ENCODE measurements at regions not wholly inside any gene's neighbourhood (a gene's known extent, or its start where the extent isn't known, plus 50 kb on each side); places are given as distances from the start of the nearest gene placed in this dataset.

GRCh38 chr2:22355816-22356433 lies 1029.1 kb upstream of the KLHL29 start:
- Mint-ChIP-seq H3K4me1 (no peaks in the 10 kb centered on the region), H3K36me3 (ENCODE audit: low read depth) (no peaks in the 10 kb centered on the region), H3K27me3 (ENCODE audit: low read depth) (no peaks in the 10 kb centered on the region), H3K27ac (ENCODE audit: unreplicated experiment) (no peak overlapping the region), H3K4me3 (no peak overlapping the region), H3K9me3 (no peaks in the 10 kb centered on the region)
- TF ChIP-seq CTCF (conservative IDR thresholded peaks at IDR 0.05) = peak; percentile 93
- DNase-seq (ENCODE audit: low read depth, low spot score) = peak; percentile 85

GRCh38 chr2:22359071-22359672 lies 1025.8 kb upstream of the KLHL29 start:
- no peak for TF ChIP-seq CTCF (conservative IDR thresholded peaks at IDR 0.05)
- no peak overlapping the region for H3K27ac Mint-ChIP-seq (ENCODE audit: unreplicated experiment)
- H3K27me3 Mint-ChIP-seq (ENCODE audit: low read depth) = no peaks in the 10 kb centered on the region
- no peak for DNase-seq (ENCODE audit: low read depth, low spot score)
- H3K4me1 Mint-ChIP-seq = no peaks in the 10 kb centered on the region
- H3K9me3 Mint-ChIP-seq = no peaks in the 10 kb centered on the region
- H3K36me3 Mint-ChIP-seq (ENCODE audit: low read depth) = no peaks in the 10 kb centered on the region
- no peak overlapping the region for H3K4me3 Mint-ChIP-seq

- no peaks in the 10 kb centered on the region for H3K4me1 Mint-ChIP-seq
These were observed 1024.1 kb upstream of the KLHL29 start for GRCh38 chr2:22360735-22361374.

GRCh38 chr2:22361571-22361970 lies 1023.4 kb upstream of the KLHL29 start:
- no peak overlapping the region for H3K4me3 Mint-ChIP-seq
- H3K9me3 Mint-ChIP-seq = no peaks in the 10 kb centered on the region
- no peak overlapping the region for H3K27ac Mint-ChIP-seq (ENCODE audit: unreplicated experiment)
- DNase-seq (ENCODE audit: low read depth, low spot score) = no peak
- no peaks in the 10 kb centered on the region for H3K36me3 Mint-ChIP-seq (ENCODE audit: low read depth)
- H3K27me3 Mint-ChIP-seq (ENCODE audit: low read depth) = no peaks in the 10 kb centered on the region
- no peaks in the 10 kb centered on the region for H3K4me1 Mint-ChIP-seq
- TF ChIP-seq CTCF (conservative IDR thresholded peaks at IDR 0.05) = no peak

More at GRCh38 chr2:22360735-22361374, 1024.1 kb upstream of the KLHL29 start:
- no peaks in the 10 kb centered on the region for H3K9me3 Mint-ChIP-seq
- no peak for TF ChIP-seq CTCF (conservative IDR thresholded peaks at IDR 0.05)
- no peaks in the 10 kb centered on the region for H3K27me3 Mint-ChIP-seq (ENCODE audit: low read depth)
- H3K4me3 Mint-ChIP-seq = no peak overlapping the region
- no peaks in the 10 kb centered on the region for H3K36me3 Mint-ChIP-seq (ENCODE audit: low read depth)
- H3K27ac Mint-ChIP-seq (ENCODE audit: unreplicated experiment) = no peak overlapping the region
- no peak for DNase-seq (ENCODE audit: low read depth, low spot score)

DNA sequence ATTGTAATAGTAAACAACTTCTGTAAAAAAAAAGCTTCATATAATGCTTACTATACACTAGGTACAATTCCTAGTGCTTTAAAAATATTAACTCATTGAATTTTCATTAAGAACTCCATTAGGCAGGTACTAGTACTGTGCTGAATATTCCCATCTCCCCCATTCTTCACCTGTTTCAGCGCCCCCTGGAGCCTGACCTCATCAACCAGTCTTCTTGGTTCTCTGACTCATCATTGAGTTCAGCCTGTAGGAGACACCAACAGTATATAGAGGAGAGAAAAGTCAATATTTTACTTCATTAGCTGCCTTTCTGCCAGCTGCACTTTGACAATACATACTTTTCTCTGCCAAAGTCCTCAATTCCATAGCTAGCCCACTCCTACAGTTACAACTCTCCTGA lies 1009.9 kb upstream of the KLHL29 start:
- H3K27ac Mint-ChIP-seq (ENCODE audit: unreplicated experiment) = no peak overlapping the region
- no peak for DNase-seq (ENCODE audit: low read depth, low spot score)
- no peak for TF ChIP-seq CTCF (conservative IDR thresholded peaks at IDR 0.05)

More for the DNA sequence above, 1009.9 kb upstream of the KLHL29 start:
- no peaks in the 10 kb centered on the region for H3K27me3 Mint-ChIP-seq (ENCODE audit: low read depth)
- peaks cover 6% of the 10 kb centered on the region for H3K4me1 Mint-ChIP-seq
- no peaks in the 10 kb centered on the region for H3K36me3 Mint-ChIP-seq (ENCODE audit: low read depth)
- H3K9me3 Mint-ChIP-seq = no peaks in the 10 kb centered on the region
- H3K4me3 Mint-ChIP-seq = no peak overlapping the region

Data from neural crest cell (in vitro differentiated cells).